H1 (cell line): ENCODE measurements at regions not wholly inside any gene's neighbourhood (a gene's known extent, or its start where the extent isn't known, plus 50 kb on each side); places are given as distances from the start of the nearest gene placed in this dataset.

Experiments used
- CTCF ChIA-PET: fragments of 300-600 bp; sonication (Branson Sonifier 250); formaldehyde crosslinking; loops from one replicate; lab custom pipeline; 2021; ENCODE audit not compliant: partially characterized antibody; lab: Charles Lee
- POLR2A ChIA-PET: fragments of 300-600 bp; sonication (Branson Sonifier 250); formaldehyde crosslinking; loops from one replicate; lab custom pipeline; 2021; ENCODE audit warnings: inconsistent platforms; ENCODE audit not compliant: partially characterized antibody; lab: Charles Lee
- DNase-seq, 2 experiments: peaks; one replicate each; pipeline versions ENCODE4 v3.0.0 to v3.0.0-alpha.2; 2010 to 2022; ENCODE audit warnings: low spot score in 2 of 2, low read depth in 1 of 2, mixed read lengths in 1 of 2
- FAIRE-seq: peaks from 2 replicates; lab custom pipeline; 2011; peaks lifted over from hg19 to GRCh38; lab: Jason Lieb, UNC
- H2AFZ ChIP-seq: 2 replicates; pipeline ENCODE4 v1.8.1; 2012; ENCODE audit warnings: low read length, inconsistent platforms
- H2AK5ac ChIP-seq: 2 replicates; pipeline ENCODE4 v1.6.1; 2013; ENCODE audit warnings: low read depth, low read length
- H2BK120ac ChIP-seq: replicated peaks from 2 replicates; pipeline ENCODE3; 2013; ENCODE audit warnings: low read depth, low read length, inconsistent platforms
- H2BK12ac ChIP-seq: 2 replicates; pipeline ENCODE4 v1.6.1; 2013; ENCODE audit warnings: low read depth, low read length
- H2BK15ac ChIP-seq: 2 replicates; pipeline ENCODE4 v1.6.1; 2013; ENCODE audit warnings: low read length
- H2BK20ac ChIP-seq: 2 replicates; pipeline ENCODE4 v1.6.1; 2013; ENCODE audit warnings: low read length
- H2BK5ac ChIP-seq: 2 replicates; pipeline ENCODE4 v1.6.1; 2013; ENCODE audit warnings: low read depth, low read length
- H3K14ac ChIP-seq: 2 replicates; pipeline ENCODE4 v1.6.1; 2013; ENCODE audit warnings: inconsistent platforms; ENCODE audit not compliant: insufficient read length
- H3K18ac ChIP-seq: 2 replicates; pipeline ENCODE4 v1.6.1; 2013; ENCODE audit warnings: low read length; ENCODE audit errors: extremely low read depth
- H3K23ac ChIP-seq: 2 replicates; pipeline ENCODE4 v1.6.1; 2013; ENCODE audit warnings: inconsistent platforms; ENCODE audit not compliant: insufficient read length
- H3K23me2 ChIP-seq: 2 replicates; pipeline ENCODE4 v1.6.1; 2013; ENCODE audit warnings: low read depth, low read length
- H3K27ac ChIP-seq: 2 replicates; pipeline ENCODE4 v1.6.1; 2011; ENCODE audit warnings: low read depth, low read length, inconsistent platforms
- H3K27me3 ChIP-seq, 4 experiments: replicated peaks in 1 of 4; 1 replicate in 1 of 4; 2 replicates in 3 of 4; pipeline versions ENCODE4 v1.6.1 to v1.8.1; 2011 to 2013; ENCODE audit warnings: low read length in 3 of 4, mild to moderate bottlenecking in 3 of 4, inconsistent platforms in 2 of 4, mixed read lengths in 2 of 4, moderate library complexity in 1 of 4; ENCODE audit not compliant: control insufficient read depth in 3 of 4, insufficient read depth in 3 of 4; ENCODE audit errors: extremely low read depth in 1 of 4
- H3K36me3 ChIP-seq, 4 experiments: 2 replicates each; pipeline versions ENCODE4 v1.6.1 to v1.8.1; 2011 to 2013; ENCODE audit warnings: mild to moderate bottlenecking in 4 of 4, low read length in 3 of 4, moderate library complexity in 2 of 4, control low read depth in 1 of 4, inconsistent platforms in 1 of 4; ENCODE audit not compliant: insufficient read depth in 4 of 4, control insufficient read depth in 2 of 4
- H3K4ac ChIP-seq: replicated peaks from 2 replicates; pipeline ENCODE3; 2013; ENCODE audit warnings: low read length, low read depth, mixed read lengths, inconsistent platforms; ENCODE audit not compliant: insufficient read length
- H3K4me1 ChIP-seq, 4 experiments: replicated peaks in 1 of 4; 1 replicate in 1 of 4; 2 replicates in 3 of 4; pipeline versions ENCODE4 v1.6.1 to v1.8.1; 2011 to 2013; ENCODE audit warnings: low read length in 3 of 4, inconsistent platforms in 2 of 4, mixed read lengths in 1 of 4; ENCODE audit not compliant: insufficient read depth in 4 of 4, control insufficient read depth in 3 of 4
- H3K4me2 ChIP-seq, 2 experiments: 2 replicates each; pipeline versions ENCODE4 v1.6.1 to v1.8.1; 2011 to 2013; ENCODE audit warnings: low read depth in 2 of 2, low read length in 2 of 2, control low read depth in 1 of 2, inconsistent platforms in 1 of 2, mild to moderate bottlenecking in 1 of 2; ENCODE audit not compliant: insufficient read depth in 1 of 2
- H3K4me3 ChIP-seq, 4 experiments: fragments of 200-600, 300-600 bp in 1 of 4; sonication (generic), shearing (Covaris generic), sonication (Bioruptor Twin) in 1 of 4; 2 replicates each; pipeline versions ENCODE4 v1.5.1 to v1.8.1; 2011 to 2016; ENCODE audit warnings: low read length in 4 of 4, low read depth in 3 of 4, control low read depth in 2 of 4, inconsistent platforms in 2 of 4, mild to moderate bottlenecking in 2 of 4, mixed read lengths in 1 of 4, moderate library complexity in 1 of 4; ENCODE audit not compliant: insufficient read depth in 2 of 4; ENCODE audit errors: extremely low read depth in 1 of 4
- H3K56ac ChIP-seq: replicated peaks from 2 replicates; pipeline ENCODE3; 2013; ENCODE audit warnings: low read depth, mild to moderate bottlenecking, mixed read lengths, low read length, inconsistent platforms; ENCODE audit not compliant: insufficient read length
- H3K79me1 ChIP-seq: 2 replicates; pipeline ENCODE4 v1.6.1; 2013; ENCODE audit warnings: low read depth, low read length, control low read depth
- H3K79me2 ChIP-seq, 2 experiments: 2 replicates each; pipeline versions ENCODE4 v1.6.1 to v1.8.1; 2012 to 2013; ENCODE audit warnings: low read length in 2 of 2, mild to moderate bottlenecking in 2 of 2, inconsistent platforms in 1 of 2; ENCODE audit not compliant: insufficient read depth in 2 of 2, control insufficient read depth in 1 of 2
- H3K9ac ChIP-seq, 4 experiments: replicated peaks in 1 of 4; 1 replicate in 1 of 4; 2 replicates in 3 of 4; pipeline versions ENCODE4 v1.6.1 to v1.8.1; 2011 to 2013; ENCODE audit warnings: low read depth in 3 of 4, low read length in 3 of 4, control low read depth in 2 of 4, mild to moderate bottlenecking in 2 of 4, moderate library complexity in 2 of 4, inconsistent platforms in 1 of 4; ENCODE audit errors: extremely low read depth in 1 of 4
- H3K9me3 ChIP-seq, 2 experiments: 2 replicates each; pipeline versions ENCODE4 v1.6.1 to v1.8.1; 2012 to 2013; ENCODE audit warnings: mild to moderate bottlenecking in 2 of 2, moderate library complexity in 2 of 2, control low read depth in 1 of 2, inconsistent platforms in 1 of 2, low read depth in 1 of 2, low read length in 1 of 2, mixed read lengths in 1 of 2; ENCODE audit not compliant: insufficient read depth in 2 of 2
- H4K20me1 ChIP-seq, 2 experiments: replicated peaks in 1 of 2; 2 replicates each; pipeline versions ENCODE3 to v1.8.1; 2011 to 2013; ENCODE audit warnings: inconsistent platforms in 2 of 2, low read length in 2 of 2, mild to moderate bottlenecking in 1 of 2; ENCODE audit not compliant: insufficient read depth in 2 of 2, control insufficient read depth in 1 of 2
- H4K5ac ChIP-seq: 2 replicates; pipeline ENCODE4 v1.6.1; 2013; ENCODE audit warnings: low read length, low read depth, mixed read lengths, inconsistent platforms; ENCODE audit not compliant: insufficient read length
- H4K8ac ChIP-seq: 2 replicates; pipeline ENCODE4 v1.8.0; 2013; ENCODE audit warnings: mild to moderate bottlenecking, moderate library complexity, low read length, inconsistent platforms; ENCODE audit not compliant: insufficient read depth; ENCODE audit errors: extremely low read depth
- H4K91ac ChIP-seq: replicated peaks from 2 replicates; pipeline ENCODE3; 2013; ENCODE audit warnings: low read length, mixed read lengths, inconsistent platforms; ENCODE audit not compliant: insufficient read length
- ATF2 ChIP-seq: IDR thresholded peaks from 2 replicates; pipeline ENCODE4 v1.6.1; 2012; ENCODE audit warnings: low read length, inconsistent platforms
- BACH1 ChIP-seq: IDR thresholded peaks from 2 replicates; pipeline ENCODE4 v1.6.1; 2012; ENCODE audit warnings: low read length, improper control_type of control experiment
- CBX5 ChIP-seq: fragments of 300-800, 300-1000 bp; sonication (generic); IDR thresholded peaks from 2 replicates; pipeline ENCODE4 v1.7.1; 2016; ENCODE audit warnings: antibody characterized with exemption, low read length, low read depth
- CBX8 ChIP-seq: fragments of 300-800, 300-1000 bp; sonication (generic); IDR thresholded peaks from 2 replicates; pipeline ENCODE4 v1.7.1; 2016; ENCODE audit warnings: low read depth, low read length, borderline replicate concordance
- CTBP2 ChIP-seq: IDR thresholded peaks from 2 replicates; pipeline ENCODE4 v1.7.0; 2011; ENCODE audit warnings: borderline replicate concordance, mild to moderate bottlenecking, moderate library complexity, mixed read lengths, low read length; ENCODE audit not compliant: insufficient read depth, insufficient read length
- MAX ChIP-seq: IDR thresholded peaks from 2 replicates; pipeline ENCODE4 v1.6.1; 2012; ENCODE audit warnings: inconsistent platforms
- POLR2A ChIP-seq, 2 experiments: IDR thresholded peaks; 1 replicate in 1 of 2; 2 replicates in 1 of 2; pipeline ENCODE4 v1.6.1; 2011; ENCODE audit warnings: low read depth in 2 of 2, low read length in 2 of 2, mild to moderate bottlenecking in 2 of 2; ENCODE audit errors: control extremely low read depth in 1 of 2
- POLR2AphosphoS5 ChIP-seq: IDR thresholded peaks from 2 replicates; pipeline ENCODE4 v1.6.1; 2011; ENCODE audit warnings: low read depth, low read length
- RBBP5 ChIP-seq: IDR thresholded peaks from 2 replicates; pipeline ENCODE4 v1.7.1; 2012; ENCODE audit warnings: low read depth, mild to moderate bottlenecking, inconsistent platforms, low read length, moderate library complexity, borderline replicate concordance
- RFX5 ChIP-seq: IDR thresholded peaks from 2 replicates; pipeline ENCODE4 v1.6.1; 2011; ENCODE audit warnings: low read depth, low read length, improper control_type of control experiment, borderline replicate concordance
- SP2 ChIP-seq: IDR thresholded peaks from 2 replicates; pipeline ENCODE4 v1.6.1; 2012; ENCODE audit warnings: mild to moderate bottlenecking, low read length, inconsistent platforms
- SUZ12 ChIP-seq: fragments of 200-600 bp; sonication (generic); IDR thresholded peaks from 2 replicates; pipeline ENCODE4 v1.6.1; 2012; ENCODE audit warnings: mild to moderate bottlenecking, inconsistent platforms, low read length, moderate library complexity, mixed read lengths
- WGBS, 2 experiments: shearing (Covaris generic) in 1 of 2; methylation state at CpG; one replicate each; pipeline versions ENCODE4 v1.1.6 to v1.1.7; 2013 to 2015; ENCODE audit warnings: low lambda C conversion rate in 2 of 2, mixed read lengths in 2 of 2, inconsistent platforms in 1 of 2, low coverage in 1 of 2, missing lambda C conversion rate in 1 of 2; ENCODE audit not compliant: insufficient replicate concordance in 2 of 2, insufficient coverage in 1 of 2, insufficient read length in 1 of 2; ENCODE audit errors: extremely low coverage in 1 of 2, missing lambda C conversion rate in 1 of 2; 5-methylcytosine and 5-hydroxymethylcytosine counted together

GRCh38 chr11:119920666-119921387 lies 191.8 kb upstream of the NECTIN1 start:
- H3K56ac ChIP-seq = no peak overlapping the region
- H3K27me3 ChIP-seq = no peaks in the 10 kb centered on the region; a peak in 2 of 7 replicates
- H4K8ac ChIP-seq = no peak overlapping the region
- no peak overlapping the region for H2BK5ac ChIP-seq
- no peak overlapping the region for H3K27ac ChIP-seq
- ChIA-PET POLR2A (no interaction called here), CTCF (interaction anchor here (0.5 to 1.8 kb wide), 5 partner anchors 16 to 159 kb away, joined by 3 to 5 read pairs (median 3); no protein-coding TSS in a partner anchor)
- H3K79me2 ChIP-seq = no peaks in the 10 kb centered on the region
- H3K4me2 ChIP-seq = no peak overlapping the region
- no peak overlapping the region for H3K4ac ChIP-seq
- no peak overlapping the region for H2AK5ac ChIP-seq
- WGBS, 2 experiments = 93% methylated on average over 24 of the region's 27 CpGs; no CpG with 5 or more reads in 1 of the 2 experiments
- H3K4me1 ChIP-seq = no peaks in the 10 kb centered on the region; a peak in 1 of 7 replicates
- H2BK120ac ChIP-seq = no peak overlapping the region
- H2AFZ ChIP-seq = no peak overlapping the region
- H3K18ac ChIP-seq = no peak overlapping the region
- H3K79me1 ChIP-seq = no peaks in the 10 kb centered on the region
- no peaks in the 10 kb centered on the region for H4K20me1 ChIP-seq
- no peak overlapping the region for H3K14ac ChIP-seq
- H3K36me3 ChIP-seq = no peaks in the 10 kb centered on the region
- FAIRE-seq = no peak
- no peak overlapping the region for H4K5ac ChIP-seq
- no peaks in the 10 kb centered on the region for H3K23me2 ChIP-seq
- no peak overlapping the region for H2BK12ac ChIP-seq
- no peak overlapping the region for H4K91ac ChIP-seq
- H2BK20ac ChIP-seq = no peak overlapping the region
- H3K9ac ChIP-seq = no peak overlapping the region
- H2BK15ac ChIP-seq = no peak overlapping the region
- H3K4me3 ChIP-seq = no peak overlapping the region
- DNase-seq = no peak
- H3K9me3 ChIP-seq = no peaks in the 10 kb centered on the region
- no peak overlapping the region for H3K23ac ChIP-seq
- TF ChIP-seq CTBP2 (no peak), ATF2 (no peak), BACH1 (no peak), MAX (no peak), CBX5 (no peak), RFX5 (no peak), RBBP5 (no peak), POLR2A (IDR thresholded peaks at IDR 0.05; ENCODE audit: control extremely low read depth in 1 of 2, low read depth in 2 of 2, low read length in 2 of 2) (no peak), SP2 (no peak), POLR2AphosphoS5 (no peak), CBX8 (no peak), SUZ12 (no peak)
